ENCODE measurements at regions not wholly inside any gene's neighbourhood (a gene's known extent, or its start where the extent isn't known, plus 50 kb on each side); places are given as distances from the start of the nearest gene placed in this dataset.

GRCh38 chr18:10319914-10320600 is 134.4 kb upstream of the APCDD1 start:
- H3K27me3 Mint-ChIP-seq (ENCODE audit: insufficient read depth): peaks cover 9% of the 10 kb centered on the region
- no peaks in the 10 kb centered on the region for H3K9me3 Mint-ChIP-seq
- H3K27ac Mint-ChIP-seq: no peak overlapping the region
- no peak for TF ChIP-seq CTCF (IDR thresholded peaks at IDR 0.05)
- H3K36me3 Mint-ChIP-seq (ENCODE audit: low read depth): peaks cover 4% of the 10 kb centered on the region; the same call in 1 of the 2 replicates
- no peak overlapping the region for H3K4me3 Mint-ChIP-seq
- peaks cover 14% of the 10 kb centered on the region for H3K4me1 Mint-ChIP-seq (ENCODE audit: low read depth)
- DNase-seq: no peak

GRCh38 chr18:10320791-10321190 is 133.6 kb upstream of the APCDD1 start:
- Mint-ChIP-seq H3K4me1 (ENCODE audit: low read depth) (peaks cover 14% of the 10 kb centered on the region), H3K9me3 (no peaks in the 10 kb centered on the region), H3K36me3 (ENCODE audit: low read depth) (peaks cover 4% of the 10 kb centered on the region; the same call in 1 of the 2 replicates), H3K4me3 (no peak overlapping the region), H3K27ac (no peak overlapping the region), H3K27me3 (ENCODE audit: insufficient read depth) (peaks cover 9% of the 10 kb centered on the region)
- no peak for DNase-seq
- TF ChIP-seq CTCF (IDR thresholded peaks at IDR 0.05): no peak

GRCh38 chr18:10321576-10321975 is 132.9 kb upstream of the APCDD1 start:
- H3K27me3 Mint-ChIP-seq (ENCODE audit: insufficient read depth): peaks cover 9% of the 10 kb centered on the region
- H3K36me3 Mint-ChIP-seq (ENCODE audit: low read depth): peaks cover 4% of the 10 kb centered on the region; the same call in 1 of the 2 replicates
- no peak overlapping the region for H3K27ac Mint-ChIP-seq
- H3K4me1 Mint-ChIP-seq (ENCODE audit: low read depth): peaks cover 14% of the 10 kb centered on the region
- no peak for TF ChIP-seq CTCF (IDR thresholded peaks at IDR 0.05)
- DNase-seq: no peak
- H3K4me3 Mint-ChIP-seq: no peak overlapping the region
- H3K9me3 Mint-ChIP-seq: no peaks in the 10 kb centered on the region

- Mint-ChIP-seq H3K4me3 (no peak overlapping the region), H3K27me3 (ENCODE audit: insufficient read depth) (peaks cover 9% of the 10 kb centered on the region), H3K36me3 (ENCODE audit: low read depth) (peaks cover 4% of the 10 kb centered on the region; the same call in 1 of the 2 replicates), H3K4me1 (ENCODE audit: low read depth) (peaks cover 14% of the 10 kb centered on the region), H3K27ac (no peak overlapping the region), H3K9me3 (no peaks in the 10 kb centered on the region)
- DNase-seq: no peak
- TF ChIP-seq CTCF (IDR thresholded peaks at IDR 0.05): no peak
Observed at GRCh38 chr18:10322004-10322403, 132.4 kb upstream of the APCDD1 start.

- Mint-ChIP-seq H3K36me3 (ENCODE audit: low read depth) (peaks cover 4% of the 10 kb centered on the region; the same call in 1 of the 2 replicates), H3K27me3 (ENCODE audit: insufficient read depth) (peaks cover 9% of the 10 kb centered on the region)
- DNase-seq: no peak
Observed at GRCh38 chr18:10322435-10322834, 132.0 kb upstream of the APCDD1 start.

More at GRCh38 chr18:10322435-10322834, 132.0 kb upstream of the APCDD1 start:
- no peak overlapping the region for H3K27ac Mint-ChIP-seq
- H3K4me1 Mint-ChIP-seq (ENCODE audit: low read depth): peaks cover 14% of the 10 kb centered on the region
- H3K4me3 Mint-ChIP-seq: no peak overlapping the region
- H3K9me3 Mint-ChIP-seq: no peaks in the 10 kb centered on the region
- TF ChIP-seq CTCF (IDR thresholded peaks at IDR 0.05): no peak
